SJSA1 (cell line): ENCODE measurements at regions not wholly inside any gene's neighbourhood (a gene's known extent, or its start where the extent isn't known, plus 50 kb on each side); places are given as distances from the start of the nearest gene placed in this dataset.
"Not testable (repeated sequence)": the region's sequence is repeated elsewhere in the genome, so short reads cannot be mapped to it uniquely, and the experiment has no call there.

Experiments used
- DNase-seq, 2 experiments: peaks; one replicate each; pipeline ENCODE4 v3.0.0-alpha.2; 2015 to 2020; ENCODE audit warnings: low spot score in 2 of 2, low read depth in 1 of 2
- H3K27ac ChIP-seq: fragments of 250-450 bp; sonication (Bioruptor Pico); 2 replicates; pipeline ENCODE4 v1.5.1; 2020; ENCODE audit warnings: mild to moderate bottlenecking, moderate library complexity
- H3K27me3 ChIP-seq: fragments of 250-450 bp; sonication (Bioruptor Pico); replicated peaks from 2 replicates; pipeline ENCODE4 v1.5.1; 2020; ENCODE audit warnings: mild to moderate bottlenecking, moderate library complexity
- H3K36me3 ChIP-seq: fragments of 250-450 bp; sonication (Bioruptor Pico); 2 replicates; pipeline ENCODE4 v1.5.1; 2020; ENCODE audit warnings: mild to moderate bottlenecking
- H3K4me1 ChIP-seq: fragments of 250-450 bp; sonication (Bioruptor Pico); replicated peaks from 2 replicates; pipeline ENCODE4 v1.6.1; 2021; ENCODE audit warnings: mild to moderate bottlenecking
- H3K4me3 ChIP-seq: fragments of 250-450 bp; sonication (Bioruptor Pico); 2 replicates; pipeline ENCODE4 v1.5.1; 2020; ENCODE audit warnings: mild to moderate bottlenecking
- H3K9me3 ChIP-seq: fragments of 250-450 bp; sonication (Bioruptor Pico); replicated peaks from 2 replicates; pipeline ENCODE4 v1.5.1; 2020; ENCODE audit warnings: mild to moderate bottlenecking

GRCh38 chr9:80503671-80504281 lies 932.0 kb downstream of the TLE4 start:
- Histone ChIP-seq H3K4me3 (no peak overlapping the region), H3K9me3 (no peaks in the 10 kb centered on the region), H3K27me3 (no peaks in the 10 kb centered on the region), H3K27ac (no peak overlapping the region), H3K4me1 (no peaks in the 10 kb centered on the region), H3K36me3 (no peaks in the 10 kb centered on the region)
- no peak for DNase-seq

GRCh38 chr9:80502306-80502705 lies 930.5 kb downstream of the TLE4 start:
- Histone ChIP-seq H3K27ac (no peak overlapping the region), H3K4me1 (no peaks in the 10 kb centered on the region), H3K9me3 (no peaks in the 10 kb centered on the region), H3K4me3 (no peak overlapping the region), H3K27me3 (no peaks in the 10 kb centered on the region), H3K36me3 (no peaks in the 10 kb centered on the region)
- DNase-seq, result no peak

- H3K4me1 ChIP-seq, result no peaks in the 10 kb centered on the region
- no peaks in the 10 kb centered on the region for H3K27me3 ChIP-seq
- no peaks in the 10 kb centered on the region for H3K9me3 ChIP-seq
- no peak overlapping the region for H3K4me3 ChIP-seq
- H3K27ac ChIP-seq, result no peak overlapping the region
- peak in 1 of 2 experiments; percentile 3 for DNase-seq
- no peaks in the 10 kb centered on the region for H3K36me3 ChIP-seq
Observed at GRCh38 chr9:80501635-80502034, 929.9 kb downstream of the TLE4 start.

GRCh38 chr9:80500300-80500699 lies 928.5 kb downstream of the TLE4 start:
- Histone ChIP-seq H3K27me3 (no peaks in the 10 kb centered on the region), H3K27ac (no peak overlapping the region), H3K4me1 (no peaks in the 10 kb centered on the region), H3K4me3 (no peak overlapping the region), H3K9me3 (no peaks in the 10 kb centered on the region), H3K36me3 (no peaks in the 10 kb centered on the region)
- DNase-seq, result no peak

GRCh38 chr9:80498001-80498555 lies 926.3 kb downstream of the TLE4 start:
- DNase-seq, result no peak
- Histone ChIP-seq H3K4me3 (no peak overlapping the region), H3K27ac (no peak overlapping the region), H3K4me1 (no peaks in the 10 kb centered on the region), H3K27me3 (no peaks in the 10 kb centered on the region), H3K9me3 (no peaks in the 10 kb centered on the region), H3K36me3 (no peaks in the 10 kb centered on the region)

- no peaks in the 10 kb centered on the region for H3K36me3 ChIP-seq
- no peaks in the 10 kb centered on the region for H3K9me3 ChIP-seq
- H3K4me1 ChIP-seq, result no peaks in the 10 kb centered on the region
- H3K27ac ChIP-seq, result no peak overlapping the region
- H3K27me3 ChIP-seq, result no peaks in the 10 kb centered on the region
- no peak overlapping the region for H3K4me3 ChIP-seq
- DNase-seq, result no peak
Observed at GRCh38 chr9:80496901-80497556, 925.3 kb downstream of the TLE4 start.

- Histone ChIP-seq H3K27me3 (no peaks in the 10 kb centered on the region), H3K4me3 (no peak overlapping the region), H3K4me1 (no peaks in the 10 kb centered on the region), H3K27ac (no peak overlapping the region), H3K9me3 (no peaks in the 10 kb centered on the region), H3K36me3 (no peaks in the 10 kb centered on the region)
- no peak for DNase-seq
Observed at GRCh38 chr9:80493258-80493657, 921.5 kb downstream of the TLE4 start.

- Histone ChIP-seq H3K36me3 (no peaks in the 10 kb centered on the region), H3K4me1 (no peaks in the 10 kb centered on the region), H3K27ac (no peak overlapping the region), H3K9me3 (no peaks in the 10 kb centered on the region), H3K27me3 (no peaks in the 10 kb centered on the region), H3K4me3 (no peak overlapping the region)
- DNase-seq, result no peak
Observed at GRCh38 chr9:80492221-80492620, 920.5 kb downstream of the TLE4 start.

GRCh38 chr9:80491086-80491696 lies 919.4 kb downstream of the TLE4 start:
- Histone ChIP-seq H3K4me1 (no peaks in the 10 kb centered on the region), H3K27me3 (no peaks in the 10 kb centered on the region), H3K36me3 (no peaks in the 10 kb centered on the region), H3K4me3 (no peak overlapping the region), H3K9me3 (no peaks in the 10 kb centered on the region), H3K27ac (no peak overlapping the region)
- DNase-seq, result no peak

GRCh38 chr9:80489329-80489728 lies 917.6 kb downstream of the TLE4 start:
- H3K27ac ChIP-seq, result no peak overlapping the region
- H3K9me3 ChIP-seq, result no peaks in the 10 kb centered on the region
- no peak overlapping the region for H3K4me3 ChIP-seq
- no peaks in the 10 kb centered on the region for H3K27me3 ChIP-seq
- no peaks in the 10 kb centered on the region for H3K36me3 ChIP-seq
- no peak for DNase-seq
- H3K4me1 ChIP-seq, result no peaks in the 10 kb centered on the region

- Histone ChIP-seq H3K27me3 (no peaks in the 10 kb centered on the region), H3K27ac (no peak overlapping the region), H3K4me3 (no peak overlapping the region), H3K4me1 (no peaks in the 10 kb centered on the region), H3K9me3 (no peaks in the 10 kb centered on the region), H3K36me3 (no peaks in the 10 kb centered on the region)
- DNase-seq, result peak in 1 of 2 experiments; percentile 3
Observed at GRCh38 chr9:80485420-80486250, 913.9 kb downstream of the TLE4 start.

- H3K36me3 ChIP-seq, result not testable (repeated sequence)
Observed at GRCh38 chr9:80482251-80482650, 910.5 kb downstream of the TLE4 start.

GRCh38 chr9:80467632-80468031 lies 895.9 kb downstream of the TLE4 start:
- DNase-seq, result no peak
- H3K4me3 ChIP-seq, result no peak overlapping the region
- no peaks in the 10 kb centered on the region for H3K9me3 ChIP-seq
- H3K36me3 ChIP-seq, result no peaks in the 10 kb centered on the region
- H3K27ac ChIP-seq, result no peak overlapping the region
- H3K4me1 ChIP-seq, result no peaks in the 10 kb centered on the region
- no peaks in the 10 kb centered on the region for H3K27me3 ChIP-seq

More at GRCh38 chr9:80482251-80482650, 910.5 kb downstream of the TLE4 start:
- not testable (repeated sequence) for H3K9me3 ChIP-seq, H3K4me3 ChIP-seq, H3K27ac ChIP-seq, H3K4me1 ChIP-seq, H3K27me3 ChIP-seq
- DNase-seq, result peak in 1 of 2 experiments; percentile 2
